OCI-LY1 (cell line): ENCODE measurements at regions not wholly inside any gene's neighbourhood (a gene's known extent, or its start where the extent isn't known, plus 50 kb on each side); places are given as distances from the start of the nearest gene placed in this dataset.
A peak's percentile ranks its signal among the peaks of the same experiment; 100 is the strongest.

ENCODE experiments used
- H2AFZ ChIP-seq: fragments of 200-600 bp; sonication (generic), shearing (Covaris generic); 2 replicates; pipeline ENCODE4 v1.6.0; 2014; ENCODE audit warnings: antibody characterized with exemption, mild to moderate bottlenecking, low read length
- H3F3A ChIP-seq: fragments of 200-600 bp; sonication (generic), shearing (Covaris generic); 2 replicates; pipeline ENCODE4 v1.6.0; 2014; ENCODE audit warnings: mild to moderate bottlenecking, antibody characterized with exemption, low read length, moderate library complexity; ENCODE audit not compliant: insufficient read depth
- H3K27ac ChIP-seq: fragments of 200-600 bp; sonication (generic); 2 replicates; pipeline ENCODE4 v1.5.1; 2014; ENCODE audit warnings: low read length, mixed run types, mild to moderate bottlenecking, low read depth; ENCODE audit not compliant: poor library complexity, severe bottlenecking
- H3K27me3 ChIP-seq: fragments of 200-600 bp; sonication (generic); 2 replicates; pipeline ENCODE4 v1.6.0; 2014; ENCODE audit warnings: antibody characterized with exemption, mild to moderate bottlenecking, low read length, moderate library complexity; ENCODE audit not compliant: insufficient read depth
- H3K36me3 ChIP-seq: fragments of 200-600 bp; sonication (generic); 2 replicates; pipeline ENCODE4 v1.6.1; 2014; ENCODE audit warnings: mild to moderate bottlenecking, antibody characterized with exemption, low read length, moderate library complexity, mixed read lengths; ENCODE audit not compliant: insufficient read depth
- H3K4me1 ChIP-seq: fragments of 200-600 bp; sonication (generic); 2 replicates; pipeline ENCODE4 v1.5.1; 2014; ENCODE audit warnings: mild to moderate bottlenecking, low read length, moderate library complexity; ENCODE audit not compliant: insufficient read depth, severe bottlenecking
- H3K4me2 ChIP-seq: fragments of 200-600 bp; sonication (generic), shearing (Covaris generic); 2 replicates; pipeline ENCODE4 v1.6.1; 2014; ENCODE audit warnings: low read length
- H3K4me3 ChIP-seq: fragments of 200-600 bp; sonication (generic); 2 replicates; pipeline ENCODE4 v1.5.1; 2014; ENCODE audit warnings: low read length, low read depth, mild to moderate bottlenecking, mixed read lengths; ENCODE audit not compliant: poor library complexity, severe bottlenecking
- H3K79me2 ChIP-seq: fragments of 200-600 bp; shearing (Covaris generic); 2 replicates; pipeline ENCODE4 v1.6.1; 2016; ENCODE audit warnings: mixed run types, low read length, mixed read lengths; ENCODE audit not compliant: insufficient read depth
- H3K9ac ChIP-seq: fragments of 200-600 bp; sonication (generic), shearing (Covaris generic); 2 replicates; pipeline ENCODE4 v1.6.1; 2014; ENCODE audit warnings: mild to moderate bottlenecking, low read length, mixed read lengths
- H3K9me2 ChIP-seq: fragments of 200-600 bp; sonication (generic), shearing (Covaris generic); 2 replicates; pipeline ENCODE4 v1.6.1; 2014; ENCODE audit warnings: low read depth, mild to moderate bottlenecking, low read length, mixed read lengths
- H3K9me3 ChIP-seq: fragments of 200-600 bp; shearing (Covaris generic); 2 replicates; pipeline ENCODE4 v1.6.1; 2014; ENCODE audit warnings: low read length, mixed read lengths
- H4K20me1 ChIP-seq: fragments of 200-600 bp; sonication (generic), shearing (Covaris generic); 2 replicates; pipeline ENCODE4 v1.6.0; 2016; ENCODE audit warnings: mild to moderate bottlenecking, low read length; ENCODE audit not compliant: insufficient read depth
- EZH2 ChIP-seq: fragments of 200-600 bp; sonication (generic), shearing (Covaris generic); IDR thresholded peaks from 2 replicates; pipeline ENCODE4 v1.8.0; 2017; ENCODE audit warnings: borderline replicate concordance, mixed run types, mild to moderate bottlenecking, antibody characterized with exemption, low read length, moderate library complexity, mixed read lengths
- TF ChIP-seq, protein P1 (sequence below): fragments of 200-600 bp; sonication (generic), shearing (Covaris generic); IDR thresholded peaks from 2 replicates; pipeline ENCODE4 v1.5.1; 2017; ENCODE audit warnings: mild to moderate bottlenecking, antibody characterized with exemption, low read length, moderate library complexity, mixed read lengths

DNA sequence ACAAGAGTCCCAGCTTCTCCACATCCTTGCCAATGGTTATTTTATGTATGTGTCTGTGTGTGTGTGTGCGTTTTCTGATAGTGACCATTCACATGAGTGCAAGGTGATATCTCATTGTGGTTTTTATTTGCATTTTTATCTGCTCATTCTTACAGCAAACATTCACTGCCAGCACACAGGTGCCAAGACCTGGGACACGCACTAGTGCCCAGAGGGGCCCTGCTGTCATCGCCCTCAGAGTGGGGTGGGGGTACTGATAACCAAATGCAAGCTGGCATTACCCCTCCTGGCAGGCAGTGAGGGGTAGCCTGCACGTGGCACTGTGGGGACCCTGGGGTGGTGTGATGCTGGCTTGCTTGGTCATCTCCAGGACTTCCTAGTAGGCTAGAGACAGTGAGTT lies 285.4 kb downstream of the LPIN1 start:
- Histone ChIP-seq H4K20me1 (no peaks in the 10 kb centered on the region), H3K79me2 (no peaks in the 10 kb centered on the region), H3K4me2 (peak overlapping the region; percentile 74), H2AFZ (no peak overlapping the region), H3K9me3 (peaks cover 4% of the 10 kb centered on the region), H3F3A (no peaks in the 10 kb centered on the region), H3K36me3 (no peaks in the 10 kb centered on the region; the same call in 1 of the 2 replicates), H3K27ac (peak overlapping the region; percentile 100), H3K4me1 (peaks cover 82% of the 10 kb centered on the region), H3K9ac (peak overlapping the region; percentile 74), H3K9me2 (no peaks in the 10 kb centered on the region), H3K4me3 (peak overlapping the region; percentile 50), H3K27me3 (no peaks in the 10 kb centered on the region)
- TF ChIP-seq, protein P1, sequence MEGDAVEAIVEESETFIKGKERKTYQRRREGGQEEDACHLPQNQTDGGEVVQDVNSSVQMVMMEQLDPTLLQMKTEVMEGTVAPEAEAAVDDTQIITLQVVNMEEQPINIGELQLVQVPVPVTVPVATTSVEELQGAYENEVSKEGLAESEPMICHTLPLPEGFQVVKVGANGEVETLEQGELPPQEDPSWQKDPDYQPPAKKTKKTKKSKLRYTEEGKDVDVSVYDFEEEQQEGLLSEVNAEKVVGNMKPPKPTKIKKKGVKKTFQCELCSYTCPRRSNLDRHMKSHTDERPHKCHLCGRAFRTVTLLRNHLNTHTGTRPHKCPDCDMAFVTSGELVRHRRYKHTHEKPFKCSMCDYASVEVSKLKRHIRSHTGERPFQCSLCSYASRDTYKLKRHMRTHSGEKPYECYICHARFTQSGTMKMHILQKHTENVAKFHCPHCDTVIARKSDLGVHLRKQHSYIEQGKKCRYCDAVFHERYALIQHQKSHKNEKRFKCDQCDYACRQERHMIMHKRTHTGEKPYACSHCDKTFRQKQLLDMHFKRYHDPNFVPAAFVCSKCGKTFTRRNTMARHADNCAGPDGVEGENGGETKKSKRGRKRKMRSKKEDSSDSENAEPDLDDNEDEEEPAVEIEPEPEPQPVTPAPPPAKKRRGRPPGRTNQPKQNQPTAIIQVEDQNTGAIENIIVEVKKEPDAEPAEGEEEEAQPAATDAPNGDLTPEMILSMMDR: no peak
- no peak for TF ChIP-seq EZH2

DNA sequence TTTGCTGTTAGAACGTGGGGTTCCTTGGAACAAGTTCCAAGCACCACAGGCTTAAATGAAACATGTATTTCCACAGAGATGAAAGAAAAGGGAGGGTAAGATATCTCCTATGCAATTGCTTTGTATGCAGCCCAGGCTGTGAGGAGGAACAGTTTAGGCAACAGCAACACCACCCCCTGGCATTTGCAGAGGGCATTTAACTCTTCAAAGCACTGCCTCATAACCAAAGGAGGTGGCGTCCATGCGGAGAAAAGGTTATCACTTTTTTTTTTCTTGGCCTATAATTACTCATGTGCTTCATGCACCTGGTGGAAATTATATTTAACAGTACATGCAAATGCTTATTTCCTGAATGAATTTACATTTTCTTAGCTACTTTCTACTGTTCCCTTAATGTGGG lies 286.0 kb downstream of the LPIN1 start:
- no peaks in the 10 kb centered on the region; the same call in 1 of the 2 replicates for H3K36me3 ChIP-seq

DNA sequence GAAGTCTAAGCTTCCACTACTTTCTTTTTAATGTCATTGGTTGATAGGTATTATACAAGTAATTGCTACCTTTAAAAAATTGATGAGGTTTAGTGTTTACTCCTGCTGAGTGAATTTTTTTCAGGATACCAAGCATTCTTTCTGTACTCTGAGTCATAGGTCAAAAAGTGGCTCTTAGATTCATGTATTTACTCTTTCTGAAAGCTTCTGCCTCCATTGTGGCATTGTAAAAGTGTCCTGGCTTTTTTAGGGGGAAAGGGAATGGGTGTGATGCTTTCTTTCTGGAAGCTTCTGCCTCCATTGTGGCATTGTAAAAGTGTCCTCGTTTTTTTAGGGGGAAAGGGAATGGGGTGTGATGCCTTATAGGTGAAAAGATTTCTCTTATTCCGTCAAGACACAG lies 286.5 kb downstream of the LPIN1 start:
- TF ChIP-seq EZH2: no peak
- TF ChIP-seq, protein P1: no peak
- H3K36me3 ChIP-seq: no peaks in the 10 kb centered on the region; the same call in 1 of the 2 replicates
- H3K9ac ChIP-seq: peak overlapping the region; percentile 79
- no peaks in the 10 kb centered on the region for H4K20me1 ChIP-seq
- H3K27me3 ChIP-seq: no peaks in the 10 kb centered on the region
- no peaks in the 10 kb centered on the region for H3K9me2 ChIP-seq
- H2AFZ ChIP-seq: no peak overlapping the region
- no peaks in the 10 kb centered on the region for H3F3A ChIP-seq
- peak overlapping the region; percentile 100 for H3K27ac ChIP-seq
- H3K79me2 ChIP-seq: no peaks in the 10 kb centered on the region
- peaks cover 81% of the 10 kb centered on the region for H3K4me1 ChIP-seq
- peaks cover 4% of the 10 kb centered on the region; the same call in 1 of the 2 replicates for H3K9me3 ChIP-seq
- peak overlapping the region; percentile 57 for H3K4me2 ChIP-seq
- H3K4me3 ChIP-seq: peak overlapping the region; percentile 45

More for the DNA sequence above, 286.0 kb downstream of the LPIN1 start:
- peak overlapping the region; percentile 100 for H3K27ac ChIP-seq
- no peaks in the 10 kb centered on the region for H3K9me2 ChIP-seq
- H3K4me1 ChIP-seq: peaks cover 82% of the 10 kb centered on the region
- H2AFZ ChIP-seq: no peak overlapping the region
- TF ChIP-seq EZH2: no peak
- TF ChIP-seq, protein P1: peak; percentile 75
- peak overlapping the region; percentile 74 for H3K4me2 ChIP-seq
- H3K79me2 ChIP-seq: no peaks in the 10 kb centered on the region
- H3F3A ChIP-seq: no peaks in the 10 kb centered on the region
- no peaks in the 10 kb centered on the region for H4K20me1 ChIP-seq
- H3K4me3 ChIP-seq: peak overlapping the region; percentile 45
- H3K27me3 ChIP-seq: no peaks in the 10 kb centered on the region
- H3K9ac ChIP-seq: peak overlapping the region; percentile 79
- peaks cover 4% of the 10 kb centered on the region for H3K9me3 ChIP-seq
